ENCODE measurements at regions not wholly inside any gene's neighbourhood (a gene's known extent, or its start where the extent isn't known, plus 50 kb on each side); places are given as distances from the start of the nearest gene placed in this dataset.

DNA sequence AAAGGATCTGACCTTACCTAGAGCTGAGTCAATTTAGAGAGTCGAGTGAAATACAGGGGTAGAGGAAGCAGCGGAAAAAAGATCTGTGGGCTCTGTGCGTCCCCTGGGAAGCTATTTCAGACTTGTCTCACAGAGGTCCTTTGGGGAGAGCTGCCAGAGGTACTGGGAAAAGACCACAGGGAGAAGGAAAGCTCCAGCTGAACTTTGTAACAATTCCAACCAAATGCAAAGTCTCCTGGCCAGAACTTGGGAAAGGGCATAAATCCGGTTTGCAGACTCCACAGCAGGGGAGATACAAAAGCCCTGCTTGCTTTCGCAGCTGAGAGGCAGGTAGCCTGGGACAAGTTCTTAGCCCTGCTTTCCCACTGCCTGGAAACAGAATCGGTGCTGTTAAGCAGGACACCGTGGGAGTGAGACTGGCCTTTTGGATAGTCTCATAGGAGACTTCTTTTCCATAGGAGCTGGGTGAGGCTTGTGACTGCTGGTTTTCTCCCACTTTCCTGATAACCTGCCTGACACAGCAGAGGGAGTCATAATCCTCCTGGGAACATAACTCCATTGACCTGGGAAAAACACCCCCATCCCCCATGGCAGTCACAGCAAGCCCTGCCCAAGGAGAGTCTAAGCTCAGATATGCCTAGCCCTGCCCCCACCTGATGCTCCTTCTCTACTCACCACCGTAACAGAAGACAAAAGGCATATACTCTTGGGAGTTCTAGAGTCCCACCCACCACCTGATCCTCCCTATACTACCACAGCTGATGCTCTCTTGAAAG lies 926.2 kb downstream of the KCNMA1 start:
- TF ChIP-seq TAF1 (IDR thresholded peaks at IDR 0.05; ENCODE audit: low read depth) (no peak), CEBPB (IDR thresholded peaks at IDR 0.05) (no peak), RAD21 (IDR thresholded peaks at IDR 0.05; ENCODE audit: low read depth) (no peak), YY1 (IDR thresholded peaks at IDR 0.05; ENCODE audit: low read depth) (no peak), EP300 (IDR thresholded peaks at IDR 0.05; ENCODE audit: borderline replicate concordance) (no peak), CREB1 (IDR thresholded peaks at IDR 0.05; ENCODE audit: low read depth) (no peak), TCF12 (IDR thresholded peaks at IDR 0.05; ENCODE audit: low read depth) (no peak), ZBTB7A (IDR thresholded peaks at IDR 0.05; ENCODE audit: low read depth) (no peak), TEAD4 (IDR thresholded peaks at IDR 0.05) (no peak), EGR1 (IDR thresholded peaks at IDR 0.05) (no peak), FOXM1 (IDR thresholded peaks at IDR 0.05; ENCODE audit: borderline replicate concordance, low read depth) (no peak)
- TF ChIP-seq, protein P1, sequence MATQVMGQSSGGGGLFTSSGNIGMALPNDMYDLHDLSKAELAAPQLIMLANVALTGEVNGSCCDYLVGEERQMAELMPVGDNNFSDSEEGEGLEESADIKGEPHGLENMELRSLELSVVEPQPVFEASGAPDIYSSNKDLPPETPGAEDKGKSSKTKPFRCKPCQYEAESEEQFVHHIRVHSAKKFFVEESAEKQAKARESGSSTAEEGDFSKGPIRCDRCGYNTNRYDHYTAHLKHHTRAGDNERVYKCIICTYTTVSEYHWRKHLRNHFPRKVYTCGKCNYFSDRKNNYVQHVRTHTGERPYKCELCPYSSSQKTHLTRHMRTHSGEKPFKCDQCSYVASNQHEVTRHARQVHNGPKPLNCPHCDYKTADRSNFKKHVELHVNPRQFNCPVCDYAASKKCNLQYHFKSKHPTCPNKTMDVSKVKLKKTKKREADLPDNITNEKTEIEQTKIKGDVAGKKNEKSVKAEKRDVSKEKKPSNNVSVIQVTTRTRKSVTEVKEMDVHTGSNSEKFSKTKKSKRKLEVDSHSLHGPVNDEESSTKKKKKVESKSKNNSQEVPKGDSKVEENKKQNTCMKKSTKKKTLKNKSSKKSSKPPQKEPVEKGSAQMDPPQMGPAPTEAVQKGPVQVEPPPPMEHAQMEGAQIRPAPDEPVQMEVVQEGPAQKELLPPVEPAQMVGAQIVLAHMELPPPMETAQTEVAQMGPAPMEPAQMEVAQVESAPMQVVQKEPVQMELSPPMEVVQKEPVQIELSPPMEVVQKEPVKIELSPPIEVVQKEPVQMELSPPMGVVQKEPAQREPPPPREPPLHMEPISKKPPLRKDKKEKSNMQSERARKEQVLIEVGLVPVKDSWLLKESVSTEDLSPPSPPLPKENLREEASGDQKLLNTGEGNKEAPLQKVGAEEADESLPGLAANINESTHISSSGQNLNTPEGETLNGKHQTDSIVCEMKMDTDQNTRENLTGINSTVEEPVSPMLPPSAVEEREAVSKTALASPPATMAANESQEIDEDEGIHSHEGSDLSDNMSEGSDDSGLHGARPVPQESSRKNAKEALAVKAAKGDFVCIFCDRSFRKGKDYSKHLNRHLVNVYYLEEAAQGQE (IDR thresholded peaks at IDR 0.05; ENCODE audit: low read depth): no peak
- TF ChIP-seq, protein P2, sequence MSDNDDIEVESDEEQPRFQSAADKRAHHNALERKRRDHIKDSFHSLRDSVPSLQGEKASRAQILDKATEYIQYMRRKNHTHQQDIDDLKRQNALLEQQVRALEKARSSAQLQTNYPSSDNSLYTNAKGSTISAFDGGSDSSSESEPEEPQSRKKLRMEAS (IDR thresholded peaks at IDR 0.05): no peak
- TF ChIP-seq, protein P3, sequence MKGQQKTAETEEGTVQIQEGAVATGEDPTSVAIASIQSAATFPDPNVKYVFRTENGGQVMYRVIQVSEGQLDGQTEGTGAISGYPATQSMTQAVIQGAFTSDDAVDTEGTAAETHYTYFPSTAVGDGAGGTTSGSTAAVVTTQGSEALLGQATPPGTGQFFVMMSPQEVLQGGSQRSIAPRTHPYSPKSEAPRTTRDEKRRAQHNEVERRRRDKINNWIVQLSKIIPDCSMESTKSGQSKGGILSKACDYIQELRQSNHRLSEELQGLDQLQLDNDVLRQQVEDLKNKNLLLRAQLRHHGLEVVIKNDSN (IDR thresholded peaks at IDR 0.05): no peak

Measured in Ishikawa (cell line).